ENCODE measurements at regions not wholly inside any gene's neighbourhood (a gene's known extent, or its start where the extent isn't known, plus 50 kb on each side); places are given as distances from the start of the nearest gene placed in this dataset.

GRCh38 chr1:83775977-83776603 is 222.8 kb downstream of the TTLL7 start:
- Histone ChIP-seq H3K9ac (no peak overlapping the region), H3K4me1 (peaks cover 48% of the 10 kb centered on the region), H3F3A (ENCODE audit: low read depth) (peaks cover 20% of the 10 kb centered on the region), H3K27me3 (no peaks in the 10 kb centered on the region), H4K20me1 (ENCODE audit: low read depth) (no peaks in the 10 kb centered on the region), H3K36me3 (no peaks in the 10 kb centered on the region), H3K9me3 (ENCODE audit: low read depth) (no peaks in the 10 kb centered on the region), H2AFZ (replicated peaks) (no peak overlapping the region), H3K79me2 (ENCODE audit: low read depth) (no peaks in the 10 kb centered on the region), H3K4me3 (no peak overlapping the region), H3K4me2 (no peak overlapping the region), H3K27ac (no peak overlapping the region)
- Mint-ChIP-seq H3K36me3 (no peaks in the 10 kb centered on the region), H3K4me1 (peaks cover 34% of the 10 kb centered on the region), H3K9me3 (no peaks in the 10 kb centered on the region), H3K27ac (no peak overlapping the region), H3K27me3 (ENCODE audit: insufficient read depth, low read depth) (peaks cover 2% of the 10 kb centered on the region), H3K4me3 (no peak overlapping the region)
- DNase-seq (ENCODE audit: low spot score), result no peak
- TF ChIP-seq CTCF (IDR thresholded peaks at IDR 0.05) (no peak), EZH2phosphoT487 (IDR thresholded peaks at IDR 0.05) (no peak), EZH2 (IDR thresholded peaks at IDR 0.05) (no peak)

- Histone ChIP-seq H3K4me3 (no peak overlapping the region), H3K9me3 (ENCODE audit: low read depth) (no peaks in the 10 kb centered on the region), H3F3A (ENCODE audit: low read depth) (peaks cover 15% of the 10 kb centered on the region), H3K79me2 (ENCODE audit: low read depth) (no peaks in the 10 kb centered on the region), H4K20me1 (ENCODE audit: low read depth) (no peaks in the 10 kb centered on the region), H3K27ac (no peak overlapping the region), H3K36me3 (no peaks in the 10 kb centered on the region), H3K4me2 (no peak overlapping the region), H3K4me1 (peaks cover 31% of the 10 kb centered on the region), H2AFZ (replicated peaks) (no peak overlapping the region), H3K27me3 (no peaks in the 10 kb centered on the region), H3K9ac (no peak overlapping the region)
- Mint-ChIP-seq H3K4me1 (peaks cover 29% of the 10 kb centered on the region), H3K4me3 (no peak overlapping the region), H3K36me3 (no peaks in the 10 kb centered on the region), H3K27ac (no peak overlapping the region), H3K9me3 (no peaks in the 10 kb centered on the region), H3K27me3 (ENCODE audit: insufficient read depth, low read depth) (peaks cover 2% of the 10 kb centered on the region)
- no peak for DNase-seq (ENCODE audit: low spot score)
- TF ChIP-seq EZH2phosphoT487 (IDR thresholded peaks at IDR 0.05) (no peak), EZH2 (IDR thresholded peaks at IDR 0.05) (no peak), CTCF (IDR thresholded peaks at IDR 0.05) (no peak)
Observed at GRCh38 chr1:83773059-83773458, 225.9 kb downstream of the TTLL7 start.

- no peak for DNase-seq (ENCODE audit: low spot score)
- H3K4me3 Mint-ChIP-seq, result no peak overlapping the region
- H3K9me3 Mint-ChIP-seq, result no peaks in the 10 kb centered on the region
- Histone ChIP-seq H3K4me1 (peaks cover 14% of the 10 kb centered on the region), H3K79me2 (ENCODE audit: low read depth) (no peaks in the 10 kb centered on the region), H3K27me3 (no peaks in the 10 kb centered on the region), H3K9me3 (ENCODE audit: low read depth) (no peaks in the 10 kb centered on the region), H3K27ac (no peak overlapping the region), H2AFZ (replicated peaks) (no peak overlapping the region), H3K4me2 (no peak overlapping the region), H3K36me3 (no peaks in the 10 kb centered on the region), H3K9ac (no peak overlapping the region), H3K4me3 (no peak overlapping the region), H3F3A (ENCODE audit: low read depth) (no peaks in the 10 kb centered on the region), H4K20me1 (ENCODE audit: low read depth) (no peaks in the 10 kb centered on the region)
- H3K27me3 Mint-ChIP-seq (ENCODE audit: insufficient read depth, low read depth), result no peaks in the 10 kb centered on the region
- H3K4me1 Mint-ChIP-seq, result peaks cover 20% of the 10 kb centered on the region
- TF ChIP-seq EZH2 (IDR thresholded peaks at IDR 0.05), result no peak
- TF ChIP-seq CTCF (IDR thresholded peaks at IDR 0.05), result no peak
- no peak for TF ChIP-seq EZH2phosphoT487 (IDR thresholded peaks at IDR 0.05)
- no peaks in the 10 kb centered on the region for H3K36me3 Mint-ChIP-seq
- H3K27ac Mint-ChIP-seq, result no peak overlapping the region
Observed at GRCh38 chr1:83770319-83770661, 228.6 kb downstream of the TTLL7 start.
